CD8-positive, alpha-beta memory T cell (primary cell): ENCODE measurements at regions not wholly inside any gene's neighbourhood (a gene's known extent, or its start where the extent isn't known, plus 50 kb on each side); places are given as distances from the start of the nearest gene placed in this dataset.

Experiments
- CTCF ChIA-PET: fragments of 350-600 bp; sonication (Branson Sonifier 250); formaldehyde crosslinking; loops from one replicate; lab custom pipeline; 2021; ENCODE audit warnings: antibody characterized with exemption; lab: Charles Lee
- POLR2A ChIA-PET: fragments of 350-600 bp; sonication (Branson Sonifier 250); formaldehyde crosslinking; loops from one replicate; lab custom pipeline; 2021; ENCODE audit warnings: antibody characterized with exemption; lab: Charles Lee
- DNase-seq, 5 donors: peaks; one replicate each; pipeline versions ENCODE4 v3.0.0 to v3.0.0-alpha.2; 2020 to 2022; ENCODE audit warnings: mixed read lengths in 1 of 5
- H3K27ac ChIP-seq: one replicate; pipeline ENCODE4 v1.7.0; 2013; ENCODE audit warnings: low read depth, mild to moderate bottlenecking, low read length, moderate library complexity
- H3K27me3 ChIP-seq: 2 replicates; pipeline ENCODE4 v1.7.0; 2013; ENCODE audit warnings: low read length, mild to moderate bottlenecking; ENCODE audit not compliant: insufficient read depth, poor library complexity, severe bottlenecking
- H3K36me3 ChIP-seq: 2 replicates; pipeline ENCODE4 v1.7.0; 2013; ENCODE audit warnings: mild to moderate bottlenecking, low read length, moderate library complexity; ENCODE audit not compliant: insufficient read depth
- H3K4me1 ChIP-seq: 2 replicates; pipeline ENCODE4 v1.7.0; 2013; ENCODE audit warnings: mild to moderate bottlenecking, low read length, moderate library complexity; ENCODE audit not compliant: insufficient read depth
- H3K4me3 ChIP-seq: 2 replicates; pipeline ENCODE4 v1.7.0; 2013; ENCODE audit warnings: mild to moderate bottlenecking, low read length
- H3K9me3 ChIP-seq: 2 replicates; pipeline ENCODE4 v1.7.0; 2013; ENCODE audit warnings: mild to moderate bottlenecking, low read length
- H3K27ac Mint-ChIP-seq, 8 donors: one replicate each; pipeline ENCODE4 v1.8.0; 2020 to 2021; ENCODE audit warnings: mixed read lengths in 8 of 8, mild to moderate bottlenecking in 6 of 8, inconsistent platforms in 3 of 8, moderate library complexity in 3 of 8
- H3K27me3 Mint-ChIP-seq, 2 donors: one replicate each; pipeline ENCODE4 v1.8.0; 2020 to 2021; ENCODE audit warnings: mixed read lengths in 2 of 2, mild to moderate bottlenecking in 1 of 2, moderate library complexity in 1 of 2
- H3K36me3 Mint-ChIP-seq, 3 donors: one replicate each; pipeline ENCODE4 v1.8.0; 2020 to 2021; ENCODE audit warnings: mixed read lengths in 3 of 3, inconsistent platforms in 1 of 3, mild to moderate bottlenecking in 1 of 3
- H3K4me1 Mint-ChIP-seq, 3 donors: one replicate each; pipeline ENCODE4 v1.8.0; 2020 to 2021; ENCODE audit warnings: mixed read lengths in 3 of 3, inconsistent platforms in 1 of 3, mild to moderate bottlenecking in 1 of 3
- H3K4me3 Mint-ChIP-seq, 7 donors: one replicate each; pipeline ENCODE4 v1.8.0; 2020 to 2021; ENCODE audit warnings: mixed read lengths in 7 of 7, mild to moderate bottlenecking in 6 of 7, moderate library complexity in 4 of 7, inconsistent platforms in 2 of 7
- H3K9me3 Mint-ChIP-seq, 5 donors: one replicate each; pipeline ENCODE4 v1.8.0; 2020 to 2022; ENCODE audit warnings: mixed read lengths in 5 of 5, mild to moderate bottlenecking in 3 of 5, moderate library complexity in 2 of 5, inconsistent platforms in 1 of 5

DNA sequence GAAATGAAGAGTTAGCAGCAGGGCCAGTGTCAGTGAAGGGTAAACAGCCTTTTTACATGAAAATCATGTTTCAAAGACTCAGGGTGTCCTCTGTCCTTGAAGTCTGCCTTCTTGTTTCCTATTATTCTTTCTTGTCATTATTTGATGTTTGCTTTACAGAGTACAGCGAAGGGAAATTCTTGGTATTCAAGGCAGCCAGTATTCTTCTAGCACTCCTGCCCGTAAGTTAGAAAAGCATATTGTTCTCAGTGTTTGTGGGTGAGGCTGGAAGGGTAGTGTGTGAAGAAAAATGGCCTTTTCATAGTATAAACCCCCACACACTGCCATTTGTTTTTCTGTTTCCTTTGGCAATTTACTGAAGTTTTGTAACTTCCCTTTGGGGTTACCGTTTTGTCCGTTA, 217.3 kb upstream of the NAV3 start:
- no peaks in the 10 kb centered on the region for H3K4me1 Mint-ChIP-seq
- POLR2A ChIA-PET: no interaction called here

DNA sequence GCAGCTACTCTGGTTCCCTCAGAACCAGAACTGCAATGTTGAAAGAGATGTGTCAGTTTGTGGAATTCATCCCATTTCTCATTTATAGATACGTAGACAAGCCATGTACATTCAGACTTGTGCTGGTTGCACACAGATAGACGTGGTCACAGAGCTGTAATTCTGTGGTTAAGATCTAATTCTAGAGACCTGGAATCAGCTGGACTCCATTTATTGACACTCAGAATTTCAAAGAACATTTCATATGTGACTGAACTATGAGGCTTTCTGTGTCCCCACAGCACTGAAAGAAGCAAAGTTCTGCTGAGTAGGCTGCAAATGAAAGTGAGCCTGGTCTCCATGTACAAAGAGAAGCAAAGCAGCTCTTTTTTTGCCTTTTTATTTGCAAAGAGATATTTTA, 220.2 kb upstream of the NAV3 start:
- Histone ChIP-seq H3K9me3 (no peaks in the 10 kb centered on the region), H3K27ac (no peak overlapping the region), H3K27me3 (no peaks in the 10 kb centered on the region), H3K4me3 (no peak overlapping the region), H3K4me1 (no peaks in the 10 kb centered on the region), H3K36me3 (no peaks in the 10 kb centered on the region)
- no peak for DNase-seq
- Mint-ChIP-seq H3K27ac (no peak overlapping the region), H3K4me3 (no peak overlapping the region), H3K36me3 (no peaks in the 10 kb centered on the region), H3K4me1 (no peaks in the 10 kb centered on the region), H3K27me3 (no peaks in the 10 kb centered on the region), H3K9me3 (peaks cover 0 to 15% (median 6%) of the 10 kb centered on the region in 5 donors)
- ChIA-PET POLR2A (no interaction called here), CTCF (no interaction called here)

More for the DNA sequence above, 217.3 kb upstream of the NAV3 start:
- Histone ChIP-seq H3K9me3 (peaks cover 5% of the 10 kb centered on the region), H3K4me1 (no peaks in the 10 kb centered on the region), H3K36me3 (no peaks in the 10 kb centered on the region), H3K27ac (no peak overlapping the region), H3K4me3 (no peak overlapping the region), H3K27me3 (no peaks in the 10 kb centered on the region)
- H3K36me3 Mint-ChIP-seq: no peaks in the 10 kb centered on the region
- peaks cover 5 to 29% (median 9%) of the 10 kb centered on the region in 5 donors for H3K9me3 Mint-ChIP-seq
- H3K27ac Mint-ChIP-seq: no peak overlapping the region
- CTCF ChIA-PET: no interaction called here
- no peak overlapping the region for H3K4me3 Mint-ChIP-seq
- DNase-seq: no peak
- H3K27me3 Mint-ChIP-seq: no peaks in the 10 kb centered on the region

DNA sequence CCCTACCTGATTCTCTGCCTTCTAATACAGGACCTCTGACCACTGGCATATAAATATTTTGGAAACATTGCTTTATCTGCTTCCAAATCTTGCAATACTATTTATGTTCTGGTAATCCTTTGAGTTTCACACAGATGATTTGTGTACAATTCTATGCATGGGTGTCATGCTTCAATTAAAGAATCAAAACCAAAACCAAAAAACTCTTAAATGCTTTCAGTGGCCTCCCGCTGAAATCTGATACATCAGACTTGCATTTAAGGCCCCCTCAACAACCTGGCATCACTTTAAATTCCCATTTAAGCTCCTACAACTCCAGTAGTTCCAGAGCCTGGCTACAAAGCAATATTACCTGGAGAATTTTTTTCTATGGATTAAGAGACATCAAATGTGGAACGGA, 221.7 kb upstream of the NAV3 start:
- Mint-ChIP-seq H3K36me3 (no peaks in the 10 kb centered on the region), H3K27me3 (no peaks in the 10 kb centered on the region), H3K9me3 (peaks cover 0 to 15% (median 6%) of the 10 kb centered on the region in 5 donors), H3K4me3 (no peak overlapping the region), H3K27ac (no peak overlapping the region), H3K4me1 (no peaks in the 10 kb centered on the region)
- Histone ChIP-seq H3K27ac (no peak overlapping the region), H3K4me3 (no peak overlapping the region), H3K4me1 (no peaks in the 10 kb centered on the region), H3K36me3 (no peaks in the 10 kb centered on the region), H3K9me3 (no peaks in the 10 kb centered on the region), H3K27me3 (no peaks in the 10 kb centered on the region)
- DNase-seq: no peak
- ChIA-PET POLR2A (no interaction called here), CTCF (no interaction called here)

DNA sequence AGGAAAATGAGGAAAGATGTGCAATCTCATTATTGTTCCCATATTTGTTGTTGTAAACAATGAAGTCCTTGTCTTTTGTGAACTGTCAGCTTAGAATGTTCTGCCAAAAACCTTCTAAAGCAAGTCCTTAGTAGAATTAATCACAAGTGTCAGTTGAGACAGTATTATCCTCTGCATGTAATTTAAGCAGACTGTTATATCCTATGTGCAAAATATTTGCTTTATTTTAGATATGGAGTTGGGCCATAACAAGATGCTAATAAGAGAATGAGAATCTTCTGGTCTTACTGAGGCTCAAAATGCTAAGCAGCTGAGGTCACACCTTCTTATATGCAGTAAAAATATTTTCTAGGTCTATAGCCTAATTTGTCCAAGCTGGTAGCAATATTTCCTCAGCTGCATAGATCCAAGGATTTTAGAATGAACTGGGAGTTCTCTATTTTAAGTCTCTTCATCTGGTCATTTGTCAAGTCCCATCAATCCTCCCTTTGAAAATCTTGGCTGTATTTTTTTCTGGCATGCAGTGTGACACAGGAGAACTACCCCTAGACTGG, 222.3 kb upstream of the NAV3 start:
- Mint-ChIP-seq H3K4me1 (no peaks in the 10 kb centered on the region), H3K27me3 (no peaks in the 10 kb centered on the region), H3K36me3 (no peaks in the 10 kb centered on the region), H3K4me3 (no peak overlapping the region), H3K27ac (no peak overlapping the region), H3K9me3 (peaks cover 0 to 15% (median 6%) of the 10 kb centered on the region in 5 donors)
- no peak overlapping the region for H3K27ac ChIP-seq
- no peaks in the 10 kb centered on the region for H3K9me3 ChIP-seq
- H3K36me3 ChIP-seq: no peaks in the 10 kb centered on the region
- no peak overlapping the region for H3K4me3 ChIP-seq
- ChIA-PET POLR2A (no interaction called here), CTCF (no interaction called here)
- no peaks in the 10 kb centered on the region for H3K4me1 ChIP-seq
- H3K27me3 ChIP-seq: no peaks in the 10 kb centered on the region
- DNase-seq: no peak

DNA sequence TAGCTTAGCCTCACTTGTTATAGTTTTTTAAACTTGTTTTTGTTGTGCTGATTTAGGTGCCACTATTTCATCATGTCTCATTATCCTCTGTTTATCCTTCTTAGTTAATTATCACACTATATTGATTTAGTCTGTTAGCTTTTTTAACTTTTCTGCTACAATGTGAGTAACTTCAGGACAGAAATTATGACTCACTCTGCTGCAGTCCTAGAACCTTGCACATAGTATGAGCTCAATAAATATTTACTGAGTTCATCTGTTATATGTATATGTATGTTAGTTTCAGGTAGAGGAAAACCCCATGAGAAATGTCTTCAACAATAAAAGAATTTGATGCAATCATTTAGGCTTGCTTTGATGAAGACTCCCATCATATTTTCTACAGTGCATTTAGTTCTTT, 224.3 kb upstream of the NAV3 start:
- Histone ChIP-seq H3K9me3 (no peaks in the 10 kb centered on the region), H3K4me1 (no peaks in the 10 kb centered on the region), H3K27me3 (no peaks in the 10 kb centered on the region), H3K27ac (no peak overlapping the region), H3K4me3 (no peak overlapping the region), H3K36me3 (no peaks in the 10 kb centered on the region)
- CTCF ChIA-PET: no interaction called here
- Mint-ChIP-seq H3K27ac (no peak overlapping the region), H3K27me3 (no peaks in the 10 kb centered on the region), H3K9me3 (peaks cover 0 to 10% (median 2%) of the 10 kb centered on the region in 5 donors), H3K4me3 (no peak overlapping the region), H3K4me1 (no peaks in the 10 kb centered on the region), H3K36me3 (no peaks in the 10 kb centered on the region)
- no peak for DNase-seq
- POLR2A ChIA-PET: no interaction called here

DNA sequence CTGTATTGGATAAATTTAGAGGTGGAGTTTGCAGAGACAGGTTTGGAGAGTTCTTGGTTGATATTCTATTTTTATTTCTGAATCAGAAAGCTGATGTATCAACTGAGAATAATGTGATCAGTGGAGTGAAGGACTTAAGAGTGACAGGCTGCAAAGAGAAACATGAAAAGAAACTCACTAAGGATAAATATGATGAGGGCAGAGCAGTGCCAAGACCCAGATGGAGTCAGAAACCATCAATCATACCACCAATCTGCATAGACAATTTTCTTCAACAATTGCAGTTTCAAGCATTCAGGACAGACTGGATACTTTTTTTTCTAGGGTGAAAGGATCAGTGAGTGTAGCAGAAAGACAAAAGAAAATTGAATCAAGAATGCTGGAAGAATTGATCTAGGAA, 226.7 kb upstream of the NAV3 start:
- no peaks in the 10 kb centered on the region for H3K4me1 ChIP-seq

DNA sequence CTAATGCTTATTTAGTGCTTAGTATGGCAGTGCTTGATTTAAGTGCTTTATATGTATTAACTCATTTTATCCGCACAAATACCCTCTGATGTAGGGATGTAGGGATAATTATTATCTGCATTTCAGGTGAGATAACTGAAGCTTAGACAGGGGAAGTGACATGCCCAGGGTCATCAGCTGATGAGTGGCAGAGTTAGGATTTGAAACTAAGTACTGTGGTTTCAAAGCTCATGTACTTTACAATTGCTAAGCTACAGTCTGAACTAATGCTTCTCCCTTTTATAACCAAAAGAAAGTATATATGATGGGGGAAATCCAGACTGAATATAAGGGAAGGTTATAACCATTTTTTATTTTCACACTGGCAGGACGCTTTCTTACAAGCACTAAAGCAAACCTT, 229.6 kb upstream of the NAV3 start:
- DNase-seq: no peak
- no peaks in the 10 kb centered on the region for H3K4me1 ChIP-seq
- Mint-ChIP-seq H3K4me3 (no peak overlapping the region), H3K36me3 (no peaks in the 10 kb centered on the region), H3K27me3 (no peaks in the 10 kb centered on the region), H3K27ac (no peak overlapping the region), H3K9me3 (peaks cover 0 to 12% (median 3%) of the 10 kb centered on the region in 5 donors), H3K4me1 (no peaks in the 10 kb centered on the region)
- no peaks in the 10 kb centered on the region for H3K27me3 ChIP-seq
- ChIA-PET CTCF (no interaction called here), POLR2A (no interaction called here)
- H3K9me3 ChIP-seq: no peaks in the 10 kb centered on the region
- H3K36me3 ChIP-seq: no peaks in the 10 kb centered on the region
- H3K4me3 ChIP-seq: no peak overlapping the region
- H3K27ac ChIP-seq: no peak overlapping the region

More for the DNA sequence above, 226.7 kb upstream of the NAV3 start:
- no peak for DNase-seq
- Histone ChIP-seq H3K36me3 (no peaks in the 10 kb centered on the region), H3K27me3 (no peaks in the 10 kb centered on the region), H3K9me3 (no peaks in the 10 kb centered on the region), H3K27ac (no peak overlapping the region), H3K4me3 (no peak overlapping the region)
- CTCF ChIA-PET: no interaction called here
- H3K36me3 Mint-ChIP-seq: no peaks in the 10 kb centered on the region
- H3K9me3 Mint-ChIP-seq: peaks cover 0 to 5% (median 2%) of the 10 kb centered on the region in 5 donors
- no peaks in the 10 kb centered on the region for H3K27me3 Mint-ChIP-seq
- H3K4me3 Mint-ChIP-seq: no peak overlapping the region
- H3K27ac Mint-ChIP-seq: no peak overlapping the region
- no peaks in the 10 kb centered on the region for H3K4me1 Mint-ChIP-seq
- POLR2A ChIA-PET: no interaction called here

DNA sequence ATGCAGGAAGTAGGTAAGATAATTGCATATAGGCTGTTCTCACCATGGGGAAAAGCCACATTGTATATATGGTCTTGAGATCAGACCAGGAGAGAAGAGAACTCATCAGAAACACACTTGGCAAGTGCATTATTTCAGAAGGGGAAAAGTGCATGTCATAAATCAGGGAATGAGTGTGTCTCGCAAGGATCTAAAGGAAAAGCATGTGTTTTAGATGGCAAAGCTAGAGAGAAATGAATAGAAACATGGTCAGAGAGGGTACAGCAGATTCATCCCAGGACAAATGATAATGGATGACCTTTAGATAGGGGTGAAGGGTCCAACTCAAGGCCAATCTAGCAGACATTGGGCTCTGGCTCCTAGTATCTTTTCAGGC, 230.2 kb upstream of the NAV3 start:
- no peaks in the 10 kb centered on the region for H3K4me1 Mint-ChIP-seq
- no peaks in the 10 kb centered on the region for H3K27me3 ChIP-seq
- no peak for DNase-seq
- CTCF ChIA-PET: no interaction called here
- H3K4me3 Mint-ChIP-seq: no peak overlapping the region
- no peaks in the 10 kb centered on the region for H3K4me1 ChIP-seq
- H3K27me3 Mint-ChIP-seq: no peaks in the 10 kb centered on the region
- no peaks in the 10 kb centered on the region for H3K9me3 ChIP-seq
- H3K27ac ChIP-seq: no peak overlapping the region
- H3K36me3 Mint-ChIP-seq: no peaks in the 10 kb centered on the region
- H3K9me3 Mint-ChIP-seq: peaks cover 0 to 7% (median 3%) of the 10 kb centered on the region in 5 donors
- no peaks in the 10 kb centered on the region for H3K36me3 ChIP-seq
- no peak overlapping the region for H3K4me3 ChIP-seq
- H3K27ac Mint-ChIP-seq: no peak overlapping the region
- POLR2A ChIA-PET: no interaction called here
